GM19035 (cell line): ENCODE measurements at regions not wholly inside any gene's neighbourhood (a gene's known extent, or its start where the extent isn't known, plus 50 kb on each side); places are given as distances from the start of the nearest gene placed in this dataset.
"Not testable (repeated sequence)": the region's sequence is repeated elsewhere in the genome, so short reads cannot be mapped to it uniquely, and the experiment has no call there.

Experiments used
- ATAC-seq: cut with Tn5 transposase; IDR thresholded peaks from one replicate; pipeline ENCODE4 v1.9.1; 2021; ENCODE audit not compliant: unreplicated experiment

DNA sequence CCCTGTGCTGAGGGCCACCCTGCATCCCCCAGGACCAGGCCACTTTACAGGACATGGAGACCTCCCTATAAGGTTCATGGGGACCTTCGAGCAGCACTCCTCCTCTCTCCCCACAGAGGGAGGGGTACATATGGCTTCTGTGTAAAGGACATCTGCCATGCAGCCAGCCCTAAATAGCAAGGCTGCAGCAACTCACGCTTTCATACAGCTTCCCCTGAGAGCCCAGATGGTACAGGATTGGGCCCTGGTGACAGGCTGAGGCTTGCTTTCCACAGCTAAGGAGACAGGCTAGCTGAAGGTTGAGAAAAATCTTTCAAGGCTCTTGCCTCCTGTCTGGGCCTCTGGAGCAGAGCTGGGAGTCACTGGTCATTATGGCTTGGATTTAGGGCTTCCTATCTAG lies 147.0 kb upstream of the ZNF366 start:
- no peak for ATAC-seq

GRCh38 chr5:72653586-72653985 lies 146.4 kb upstream of the ZNF366 start:
- no peak for ATAC-seq

GRCh38 chr5:72651779-72652178 lies 144.6 kb upstream of the ZNF366 start:
- no peak for ATAC-seq

- ATAC-seq, result no peak
Observed at GRCh38 chr5:72651109-72651508, 143.9 kb upstream of the ZNF366 start.

- ATAC-seq, result no peak
Observed at GRCh38 chr5:72649449-72649848, 142.2 kb upstream of the ZNF366 start.

DNA sequence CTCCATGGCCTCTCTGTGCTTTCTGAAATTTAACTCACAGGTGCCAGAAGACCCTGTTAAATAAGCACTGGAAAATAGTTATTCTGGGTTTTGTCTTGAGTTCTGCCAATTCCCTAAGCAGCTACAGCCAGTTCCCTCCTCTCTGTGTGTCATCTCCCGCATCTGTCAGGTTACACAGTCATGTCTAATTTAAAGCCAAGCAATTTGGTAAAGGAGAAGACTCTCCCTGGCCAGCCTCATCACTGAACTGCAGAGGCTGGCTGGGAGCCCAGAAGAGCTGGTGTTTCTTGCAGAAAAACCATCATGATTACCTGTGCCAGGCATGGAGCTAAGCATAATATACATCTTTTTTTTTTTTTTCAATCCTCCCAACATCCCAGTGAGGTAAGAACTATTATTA lies 141.3 kb upstream of the ZNF366 start:
- no peak for ATAC-seq

- no peak for ATAC-seq
Observed at GRCh38 chr5:72647806-72648205, 140.6 kb upstream of the ZNF366 start.

DNA sequence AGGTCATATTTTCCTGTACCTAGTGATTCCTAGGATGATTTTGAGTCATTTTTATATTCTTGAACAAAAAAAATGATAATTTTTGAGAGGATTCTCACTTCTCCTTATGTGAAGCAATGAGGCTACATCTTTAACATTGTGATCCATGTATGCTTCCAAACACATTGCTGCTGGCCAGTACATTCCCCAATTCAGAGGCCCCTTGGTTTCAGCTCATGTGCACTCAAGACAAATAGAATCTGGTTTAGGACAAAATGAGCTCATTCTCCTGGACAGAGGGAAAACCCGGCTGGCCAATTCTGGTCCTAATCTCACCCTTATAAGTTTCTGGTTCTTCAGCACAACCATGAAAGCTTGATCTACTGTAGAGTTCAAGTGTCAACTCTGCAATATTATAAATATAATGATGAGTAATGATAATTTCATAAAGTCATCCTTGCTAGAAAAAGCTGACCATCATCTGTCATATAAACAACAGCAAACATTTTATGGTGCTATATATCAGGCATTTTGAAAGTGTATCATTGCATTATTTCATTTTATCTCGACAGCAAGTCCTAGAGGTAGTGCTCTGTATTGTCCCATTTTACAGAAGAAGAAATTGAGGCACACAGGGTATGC lies 139.1 kb upstream of the ZNF366 start:
- no peak for ATAC-seq

- ATAC-seq, result no peak
Observed at GRCh38 chr5:72645064-72645846, 138.0 kb upstream of the ZNF366 start.

DNA sequence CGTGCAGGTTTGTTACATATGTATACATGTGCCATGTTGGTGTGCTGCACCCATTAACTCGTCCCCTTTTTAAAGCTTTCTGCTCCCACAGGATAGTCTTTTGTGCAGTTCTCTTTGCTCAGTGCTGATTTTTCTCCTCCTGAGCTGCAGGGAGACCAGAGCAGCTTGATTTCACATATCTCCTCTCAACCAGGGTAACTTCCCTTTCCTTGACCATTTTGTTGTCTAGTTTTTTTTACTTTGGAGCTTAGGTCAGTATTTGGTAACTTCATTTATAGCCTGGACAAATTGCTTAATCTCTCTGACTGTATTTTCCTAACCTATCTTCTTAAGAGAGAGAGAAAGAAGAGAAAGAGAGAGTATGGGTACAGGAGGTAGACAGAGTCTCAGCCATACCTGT lies 137.1 kb upstream of the ZNF366 start:
- no peak for ATAC-seq

GRCh38 chr5:72641164-72641563 lies 134.0 kb upstream of the ZNF366 start:
- no peak for ATAC-seq

GRCh38 chr5:72637058-72637457 lies 129.8 kb upstream of the ZNF366 start:
- ATAC-seq, result no peak

DNA sequence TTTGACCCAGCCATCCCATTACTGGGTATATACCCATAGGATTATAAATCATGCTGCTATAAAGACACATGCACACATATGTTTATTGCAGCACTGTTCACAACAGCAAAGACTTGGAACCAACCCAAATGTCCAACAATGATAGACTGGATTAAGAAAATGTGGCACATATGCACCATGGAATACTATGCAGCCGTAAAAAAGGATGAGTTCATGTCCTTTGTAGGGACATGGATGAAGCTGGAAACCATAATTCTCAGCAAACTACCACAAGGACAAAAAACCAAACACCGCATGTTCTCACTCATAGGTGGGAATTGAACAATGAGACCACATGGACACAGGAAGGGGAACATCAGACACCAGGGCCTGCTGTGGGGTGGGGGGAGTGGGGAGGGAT lies 129.4 kb upstream of the ZNF366 start:
- not testable (repeated sequence) for ATAC-seq

- ATAC-seq, result no peak
Observed at GRCh38 chr5:72634444-72634843, 127.2 kb upstream of the ZNF366 start.

GRCh38 chr5:72633649-72634048 lies 126.4 kb upstream of the ZNF366 start:
- ATAC-seq, result no peak

- no peak for ATAC-seq
Observed at GRCh38 chr5:72633041-72633445, 125.8 kb upstream of the ZNF366 start.

DNA sequence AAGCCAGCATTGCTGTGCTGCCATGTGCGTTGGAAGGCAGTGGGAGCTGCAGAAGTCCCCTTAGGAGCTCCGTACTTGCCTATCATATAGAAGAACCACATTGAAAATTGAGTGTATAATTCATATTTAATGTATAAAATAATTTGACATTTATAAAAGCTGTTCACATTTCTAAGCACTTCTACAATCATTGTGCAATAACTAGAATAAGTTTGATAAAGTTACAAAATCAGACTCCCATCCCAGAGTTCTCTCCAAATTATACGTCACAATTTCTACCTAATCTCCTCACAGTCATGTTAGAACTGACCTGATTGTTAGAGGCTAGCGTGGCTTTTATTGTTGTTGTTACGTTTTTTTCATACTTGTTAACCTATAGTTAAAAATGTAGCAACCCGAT lies 123.5 kb upstream of the ZNF366 start:
- ATAC-seq, result no peak

DNA sequence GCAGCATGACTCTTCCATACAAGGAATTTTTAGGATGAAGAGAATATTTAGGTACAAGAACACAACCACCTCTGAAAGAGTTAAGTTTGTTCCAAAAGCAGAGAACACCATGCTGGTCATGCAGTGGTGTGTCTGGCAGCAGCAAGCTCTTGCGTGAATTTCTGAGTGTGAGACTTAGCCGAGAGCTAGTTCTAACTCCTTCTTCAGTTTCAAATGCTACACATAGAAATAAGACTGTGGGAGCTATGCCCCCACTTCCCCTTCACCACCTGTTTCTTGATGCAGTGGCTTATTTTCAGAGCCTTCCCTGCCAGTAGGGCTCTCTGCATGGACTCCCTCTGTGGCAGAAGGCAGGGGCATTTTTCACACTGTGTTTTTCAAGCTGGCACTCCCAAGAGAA lies 122.9 kb upstream of the ZNF366 start:
- no peak for ATAC-seq

GRCh38 chr5:72628771-72629371 lies 121.7 kb upstream of the ZNF366 start:
- no peak for ATAC-seq

DNA sequence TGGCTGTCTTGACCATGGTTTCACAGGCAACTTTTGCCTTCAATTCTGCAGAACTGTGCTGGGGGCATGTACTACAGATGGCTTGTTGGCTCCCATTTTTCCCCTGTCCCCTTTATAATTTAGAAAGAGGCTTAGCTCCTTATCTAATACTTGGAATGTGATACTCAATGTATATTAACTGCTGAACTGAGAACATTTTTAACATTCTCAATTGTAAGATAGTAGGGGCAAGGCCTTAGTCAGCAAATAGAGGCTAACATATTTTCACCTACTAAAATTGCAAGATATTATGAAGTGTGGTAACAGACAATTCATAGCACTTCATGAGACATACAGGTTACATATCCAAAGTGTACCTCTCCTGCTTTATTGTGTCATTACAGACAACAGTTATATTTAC lies 118.1 kb upstream of the ZNF366 start:
- no peak for ATAC-seq

DNA sequence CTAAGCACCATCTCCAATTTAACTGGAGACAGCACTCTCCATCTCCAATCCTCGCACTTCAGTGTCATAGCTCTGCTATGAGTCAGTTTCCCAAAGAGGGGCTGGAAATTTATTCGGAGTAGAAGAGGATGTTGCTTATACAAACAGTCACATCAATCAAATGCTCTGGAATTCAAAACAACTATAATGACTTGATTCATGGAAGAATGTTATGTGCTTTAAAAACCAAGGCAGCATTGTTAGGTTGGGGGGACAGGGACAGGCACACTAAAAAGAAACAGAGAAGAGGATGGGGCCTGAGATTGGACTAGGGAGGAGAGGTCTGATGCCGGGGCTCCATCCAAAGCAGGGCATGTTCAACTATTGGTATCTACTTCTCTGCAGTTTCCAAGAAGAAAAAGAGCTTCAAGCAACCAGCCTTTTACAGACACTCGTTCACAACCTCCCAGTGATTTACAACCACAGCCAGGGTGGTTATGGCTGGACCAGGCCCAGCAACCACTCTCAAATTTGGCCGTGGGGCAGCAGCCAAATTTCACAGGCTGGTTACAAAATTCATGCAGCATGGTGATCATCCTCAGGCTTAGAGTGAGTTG lies 117.5 kb upstream of the ZNF366 start:
- ATAC-seq, result no peak

DNA sequence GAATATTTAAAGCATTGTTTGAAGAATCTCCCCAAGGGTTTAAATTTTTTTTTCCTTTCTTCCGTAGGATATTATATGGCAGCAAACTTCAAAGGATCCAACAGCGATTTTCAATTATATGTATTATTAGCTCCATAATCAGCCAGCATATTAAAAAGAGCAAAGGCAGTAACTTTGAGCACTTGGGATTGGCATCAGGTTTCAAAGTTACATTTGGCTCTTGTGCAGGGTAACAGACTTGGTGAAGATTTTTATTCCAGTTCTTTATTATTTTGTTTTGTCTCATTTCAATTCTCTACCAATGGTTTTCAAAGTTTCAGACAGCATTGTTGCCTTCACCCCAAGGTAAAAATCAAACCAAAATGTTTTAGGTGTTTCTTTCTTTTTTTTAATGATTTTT lies 116.7 kb upstream of the ZNF366 start:
- no peak for ATAC-seq
